Adrenal gland (tissue), 9 donors: ENCODE measurements at regions not wholly inside any gene's neighbourhood (a gene's known extent, or its start where the extent isn't known, plus 50 kb on each side); places are given as distances from the start of the nearest gene placed in this dataset.
A peak's percentile ranks its signal among the peaks of the same experiment; 100 is the strongest.
"Not testable (repeated sequence)": the region's sequence is repeated elsewhere in the genome, so short reads cannot be mapped to it uniquely, and the experiment has no call there.

Source experiments
- DNase-seq, 7 donors: peaks; one replicate each; pipeline ENCODE4 v3.0.0-alpha.2; 2019 to 2020
- H3K27ac ChIP-seq, 5 donors: fragments of 200-600 bp; sonication (generic) in 4 of 5; 1 replicate in 3 of 5; 2 replicates in 2 of 5; pipeline versions ENCODE4 v1.5.1 to v1.8.0; 2016 to 2020; ENCODE audit warnings: mild to moderate bottlenecking in 1 of 5
- H3K27me3 ChIP-seq: fragments of 200-600 bp; 2 replicates; pipeline ENCODE4 v1.8.0; 2021
- H3K36me3 ChIP-seq, 2 donors: fragments of 200-600 bp; replicated peaks in 1 of 2; 1 replicate in 1 of 2; 2 replicates in 1 of 2; pipeline versions ENCODE4 v1.5.1 to v1.8.0; 2018 to 2022
- H3K4me1 ChIP-seq, 2 donors: fragments of 200-600 bp; replicated peaks in 1 of 2; 1 replicate in 1 of 2; 2 replicates in 1 of 2; pipeline versions ENCODE4 v1.5.1 to v1.8.0; 2018 to 2021
- H3K4me3 ChIP-seq, 4 donors: fragments of 200-600 bp; sonication (generic) in 3 of 4; one replicate each; pipeline ENCODE4 v1.5.1; 2016 to 2018
- H3K9me3 ChIP-seq, 3 donors: fragments of 200-600 bp; sonication (generic) in 1 of 3; replicated peaks in 1 of 3; 1 replicate in 2 of 3; 2 replicates in 1 of 3; pipeline versions ENCODE4 v1.5.1 to v1.8.0; 2016 to 2021
- CTCF ChIP-seq, 6 experiments: fragments of 450-650 bp in 4 of 6; fragments of 200-600 bp in 2 of 6; sonication (generic) in 1 of 6; IDR thresholded peaks; 1 replicate in 5 of 6; 2 replicates in 1 of 6; pipeline versions ENCODE4 v1.5.1 to v1.8.0; 2016 to 2021; ENCODE audit warnings: antibody characterized with exemption in 6 of 6, mild to moderate bottlenecking in 2 of 6, moderate library complexity in 1 of 6
- POLR2A ChIP-seq, 2 donors: fragments of 450-650 bp; IDR thresholded peaks; one replicate each; pipeline ENCODE4 v1.6.1; 2017; ENCODE audit warnings: antibody characterized with exemption in 2 of 2, mild to moderate bottlenecking in 2 of 2, moderate library complexity in 1 of 2
- WGBS, 4 donors: extraction: QIAGEN DNeasy Blood & Tissue Kit in 2 of 4; methylation state at CpG; one replicate each; pipeline versions ENCODE4 v1.1.5 to v1.1.7; 2013 to 2017; 5-methylcytosine and 5-hydroxymethylcytosine counted together
- intact Hi-C, 2 donors: fragments of 100-400 bp; cut with DNase I; formaldehyde crosslinking; loops; one replicate each; pipeline versions ENCODE4 v1.14.1 to v1.15.0; 2022 to 2023
- donor health status: healthy with polysubstance abuse.
- donor health status: Bipolar disorder and iron deficiency.
- donor health status: DM: yes; HTN: yes; CAD: no.
- donor health status: DM: no; HTN: no; CAD: no.
- donor health status: DM: no; HTN: no; CAD: no.

- Histone ChIP-seq H3K4me3 (no peak overlapping the region), H3K9me3 (no peaks in the 10 kb centered on the region), H3K27ac (peak overlapping the region in 1 of 5 donors; percentile 28), H3K4me1 (peaks cover under 1 to 5% of the 10 kb centered on the region in 2 donors), H3K27me3 (no peaks in the 10 kb centered on the region), H3K36me3 (no peaks in the 10 kb centered on the region)
- intact Hi-C loops, result no loop called here
- 79 to 83% (median 80%) methylated on average over 4 of the region's 4 CpGs for WGBS, 4 donors
- no peak for TF ChIP-seq POLR2A (IDR thresholded peaks at IDR 0.05)
- TF ChIP-seq CTCF (IDR thresholded peaks at IDR 0.05), result no peak
- DNase-seq, result no peak
Measured at GRCh38 chr12:76177821-76178220, 93.3 kb upstream of the NAP1L1 start.

- H3K9me3 ChIP-seq, result no peaks in the 10 kb centered on the region
- H3K27me3 ChIP-seq, result no peaks in the 10 kb centered on the region
- no peak for DNase-seq
- no peak for TF ChIP-seq POLR2A (IDR thresholded peaks at IDR 0.05)
- TF ChIP-seq CTCF (IDR thresholded peaks at IDR 0.05), result no peak
- H3K4me3 ChIP-seq, result no peak overlapping the region
- H3K4me1 ChIP-seq, result peaks cover 0 to 5% of the 10 kb centered on the region in 2 donors
- H3K27ac ChIP-seq, result no peak overlapping the region
- H3K36me3 ChIP-seq, result no peaks in the 10 kb centered on the region
- intact Hi-C loops, result no loop called here
Measured at GRCh38 chr12:76176940-76177339, 92.5 kb upstream of the NAP1L1 start.

GRCh38 chr12:76175946-76176345 lies 91.5 kb upstream of the NAP1L1 start:
- H3K4me3 ChIP-seq, result not testable (repeated sequence)
- WGBS, 4 donors, result 76 to 87% (median 81%) methylated on average over 5 of the region's 5 CpGs

GRCh38 chr12:76173756-76174155 lies 89.3 kb upstream of the NAP1L1 start:
- intact Hi-C loops, result no loop called here
- 81 to 89% (median 89%) methylated on average over 5 of the region's 5 CpGs for WGBS, 4 donors
- DNase-seq, result no peak
- no peaks in the 10 kb centered on the region for H3K9me3 ChIP-seq
- H3K27me3 ChIP-seq, result no peaks in the 10 kb centered on the region
- peaks cover 0 to 5% of the 10 kb centered on the region in 2 donors for H3K4me1 ChIP-seq
- H3K36me3 ChIP-seq, result no peaks in the 10 kb centered on the region
- H3K4me3 ChIP-seq, result no peak overlapping the region
- no peak overlapping the region for H3K27ac ChIP-seq
- TF ChIP-seq CTCF (IDR thresholded peaks at IDR 0.05) (no peak), POLR2A (IDR thresholded peaks at IDR 0.05) (no peak)

More at GRCh38 chr12:76175946-76176345, 91.5 kb upstream of the NAP1L1 start:
- H3K36me3 ChIP-seq, H3K27me3 ChIP-seq, H3K27ac ChIP-seq, DNase-seq, intact Hi-C loops, H3K9me3 ChIP-seq, H3K4me1 ChIP-seq: not testable (repeated sequence)

- H3K9me3 ChIP-seq, result no peaks in the 10 kb centered on the region
- no peak for TF ChIP-seq POLR2A (IDR thresholded peaks at IDR 0.05)
- peak; percentile 77 to 86 (median 84) for TF ChIP-seq CTCF (IDR thresholded peaks at IDR 0.05)
- WGBS, 4 donors, result 25 to 32% (median 27%) methylated on average over 10 to 11 of the region's 11 CpGs
- intact Hi-C loops, result no loop called here
- peak overlapping the region in 3 of 5 donors; percentile 10 to 71 (median 20) for H3K27ac ChIP-seq
- no peaks in the 10 kb centered on the region for H3K36me3 ChIP-seq
- no peaks in the 10 kb centered on the region for H3K27me3 ChIP-seq
- peak overlapping the region in 1 of 4 donors; percentile 51 for H3K4me3 ChIP-seq
- peak; percentile 63 to 88 (median 76) for DNase-seq
- H3K4me1 ChIP-seq, result peaks cover 0 to 7% of the 10 kb centered on the region in 2 donors
Measured at GRCh38 chr12:76158518-76159321, 74.2 kb upstream of the NAP1L1 start.
